Neural progenitor cell (in vitro differentiated cells): ENCODE measurements at regions not wholly inside any gene's neighbourhood (a gene's known extent, or its start where the extent isn't known, plus 50 kb on each side); places are given as distances from the start of the nearest gene placed in this dataset.

Experiments
- DNase-seq: peaks from one replicate; pipeline ENCODE4 v3.0.0-alpha.2; 2016; ENCODE audit warnings: low spot score
- H2AFZ ChIP-seq: fragments of 200-600 bp; sonication (generic); replicated peaks from 2 replicates; pipeline ENCODE4 v1.6.1; 2016; ENCODE audit warnings: antibody characterized with exemption
- H3F3A ChIP-seq: fragments of 200-600 bp; sonication (generic); 2 replicates; pipeline ENCODE4 v1.6.1; 2016; ENCODE audit warnings: antibody characterized with exemption, low read depth
- H3K27ac ChIP-seq: fragments of 200-600 bp; sonication (generic); 2 replicates; pipeline ENCODE4 v1.5.1; 2016; ENCODE audit warnings: mild to moderate bottlenecking
- H3K27me3 ChIP-seq: fragments of 200-600 bp; sonication (generic); 2 replicates; pipeline ENCODE4 v1.6.1; 2016; ENCODE audit warnings: mild to moderate bottlenecking, moderate library complexity
- H3K36me3 ChIP-seq: fragments of 200-600 bp; sonication (generic); 2 replicates; pipeline ENCODE4 v1.5.1; 2016
- H3K4me1 ChIP-seq: fragments of 200-600 bp; sonication (generic); 2 replicates; pipeline ENCODE4 v1.6.1; 2016; ENCODE audit warnings: mixed run types
- H3K4me2 ChIP-seq: fragments of 200-600 bp; sonication (generic); 2 replicates; pipeline ENCODE4 v1.6.1; 2016
- H3K4me3 ChIP-seq: fragments of 200-600 bp; sonication (generic); 2 replicates; pipeline ENCODE4 v1.5.1; 2016
- H3K79me2 ChIP-seq: fragments of 200-600 bp; sonication (generic); 2 replicates; pipeline ENCODE4 v1.6.1; 2016; ENCODE audit warnings: low read depth
- H3K9ac ChIP-seq: fragments of 200-600 bp; sonication (generic); 2 replicates; pipeline ENCODE4 v1.6.1; 2016
- H3K9me3 ChIP-seq: fragments of 200-600 bp; sonication (generic); 2 replicates; pipeline ENCODE4 v1.5.1; 2016; ENCODE audit warnings: low read depth
- H4K20me1 ChIP-seq: fragments of 200-600 bp; sonication (generic); 2 replicates; pipeline ENCODE4 v1.6.1; 2016; ENCODE audit warnings: low read depth
- H3K27ac Mint-ChIP-seq: 3 replicates; pipeline ENCODE4 v1.8.0; 2021; ENCODE audit warnings: mixed read lengths
- H3K27me3 Mint-ChIP-seq: 2 replicates; pipeline ENCODE4 v1.8.0; 2022; ENCODE audit warnings: low read depth, mild to moderate bottlenecking, inconsistent platforms, moderate library complexity, mixed read lengths; ENCODE audit not compliant: insufficient read depth
- H3K36me3 Mint-ChIP-seq: 3 replicates; pipeline ENCODE4 v1.8.0; 2021; ENCODE audit warnings: mixed read lengths
- H3K4me1 Mint-ChIP-seq: 3 replicates; pipeline ENCODE4 v1.8.0; 2021; ENCODE audit warnings: mixed read lengths
- H3K4me3 Mint-ChIP-seq: 3 replicates; pipeline ENCODE4 v1.8.0; 2021; ENCODE audit warnings: mild to moderate bottlenecking, moderate library complexity, mixed read lengths
- H3K9me3 Mint-ChIP-seq: 3 replicates; pipeline ENCODE4 v1.8.0; 2020; ENCODE audit warnings: mixed read lengths
- EZH2 ChIP-seq: fragments of 200-600 bp; sonication (generic); IDR thresholded peaks from 2 replicates; pipeline ENCODE4 v1.6.1; 2017; ENCODE audit warnings: antibody characterized with exemption, mild to moderate bottlenecking, moderate library complexity
- EZH2phosphoT487 ChIP-seq: fragments of 200-600 bp; sonication (generic); IDR thresholded peaks from 2 replicates; pipeline ENCODE4 v1.6.1; 2017; ENCODE audit warnings: antibody characterized with exemption
- TF ChIP-seq, protein P1 (sequence below): fragments of 200-600 bp; sonication (generic); IDR thresholded peaks from 2 replicates; pipeline ENCODE4 v1.5.1; 2017; ENCODE audit warnings: antibody characterized with exemption, mild to moderate bottlenecking

DNA sequence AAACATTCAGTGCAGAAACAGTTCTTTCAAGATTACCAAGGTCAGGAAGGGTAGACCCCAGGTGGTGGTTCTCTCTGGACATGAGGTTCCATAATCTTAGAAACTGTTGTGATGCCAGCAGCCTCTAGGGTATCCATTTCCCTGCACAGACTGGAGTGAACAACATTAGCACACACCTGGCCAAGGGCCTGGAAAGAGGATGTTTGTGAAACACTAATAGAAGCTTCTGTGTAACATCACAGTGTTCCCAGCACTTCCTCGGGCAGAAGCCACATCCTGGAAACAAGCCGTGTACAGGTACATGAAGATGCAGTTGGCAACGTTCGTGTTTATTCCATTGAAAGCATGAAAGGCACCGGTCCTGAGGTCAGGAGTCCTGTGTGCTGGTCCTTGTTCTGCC is 598.2 kb upstream of the KLF4 start:
- H3K27ac Mint-ChIP-seq: no peak overlapping the region
- H3K4me3 Mint-ChIP-seq: no peak overlapping the region
- no peak overlapping the region for H3K27ac ChIP-seq
- H4K20me1 ChIP-seq: no peaks in the 10 kb centered on the region
- H3K79me2 ChIP-seq: no peaks in the 10 kb centered on the region
- H3F3A ChIP-seq: peaks cover 7% of the 10 kb centered on the region
- no peak overlapping the region for H3K4me2 ChIP-seq
- peaks cover 2% of the 10 kb centered on the region for H3K9me3 Mint-ChIP-seq
- peaks cover 3% of the 10 kb centered on the region for H3K4me1 Mint-ChIP-seq
- H3K36me3 ChIP-seq: no peaks in the 10 kb centered on the region
- H3K27me3 Mint-ChIP-seq: no peaks in the 10 kb centered on the region
- H3K9ac ChIP-seq: no peak overlapping the region
- H3K4me3 ChIP-seq: no peak overlapping the region
- peaks cover 10% of the 10 kb centered on the region for H3K4me1 ChIP-seq
- no peaks in the 10 kb centered on the region for H3K36me3 Mint-ChIP-seq
- H2AFZ ChIP-seq: no peak overlapping the region
- H3K9me3 ChIP-seq: peaks cover 6% of the 10 kb centered on the region
- no peaks in the 10 kb centered on the region for H3K27me3 ChIP-seq
- no peak for TF ChIP-seq EZH2phosphoT487
- TF ChIP-seq, protein P1, sequence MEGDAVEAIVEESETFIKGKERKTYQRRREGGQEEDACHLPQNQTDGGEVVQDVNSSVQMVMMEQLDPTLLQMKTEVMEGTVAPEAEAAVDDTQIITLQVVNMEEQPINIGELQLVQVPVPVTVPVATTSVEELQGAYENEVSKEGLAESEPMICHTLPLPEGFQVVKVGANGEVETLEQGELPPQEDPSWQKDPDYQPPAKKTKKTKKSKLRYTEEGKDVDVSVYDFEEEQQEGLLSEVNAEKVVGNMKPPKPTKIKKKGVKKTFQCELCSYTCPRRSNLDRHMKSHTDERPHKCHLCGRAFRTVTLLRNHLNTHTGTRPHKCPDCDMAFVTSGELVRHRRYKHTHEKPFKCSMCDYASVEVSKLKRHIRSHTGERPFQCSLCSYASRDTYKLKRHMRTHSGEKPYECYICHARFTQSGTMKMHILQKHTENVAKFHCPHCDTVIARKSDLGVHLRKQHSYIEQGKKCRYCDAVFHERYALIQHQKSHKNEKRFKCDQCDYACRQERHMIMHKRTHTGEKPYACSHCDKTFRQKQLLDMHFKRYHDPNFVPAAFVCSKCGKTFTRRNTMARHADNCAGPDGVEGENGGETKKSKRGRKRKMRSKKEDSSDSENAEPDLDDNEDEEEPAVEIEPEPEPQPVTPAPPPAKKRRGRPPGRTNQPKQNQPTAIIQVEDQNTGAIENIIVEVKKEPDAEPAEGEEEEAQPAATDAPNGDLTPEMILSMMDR: no peak
- TF ChIP-seq EZH2: no peak
- DNase-seq: no peak

DNA sequence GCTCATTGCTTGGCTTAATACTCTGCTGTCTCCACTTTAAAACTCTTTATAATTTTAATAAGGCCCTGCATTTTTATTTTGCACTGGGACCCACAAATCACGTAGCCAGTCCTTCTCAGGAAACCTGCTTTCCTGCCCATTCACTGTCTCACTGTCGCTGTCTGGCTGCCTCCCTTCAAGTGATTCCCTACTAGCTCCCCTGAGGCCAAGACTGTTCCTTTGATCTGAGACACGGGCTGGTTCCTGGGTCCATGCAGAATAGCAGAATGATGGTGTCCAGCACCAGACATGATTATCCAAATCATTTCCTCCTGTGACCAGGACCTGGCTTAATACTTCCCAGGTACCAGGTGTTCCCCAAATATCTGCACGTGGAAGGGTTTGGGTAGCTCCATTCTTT is 597.1 kb upstream of the KLF4 start:
- H3K79me2 ChIP-seq: no peaks in the 10 kb centered on the region
- Mint-ChIP-seq H3K27ac (no peak overlapping the region), H3K9me3 (peaks cover 2% of the 10 kb centered on the region), H3K4me3 (no peak overlapping the region), H3K36me3 (no peaks in the 10 kb centered on the region), H3K4me1 (peaks cover 5% of the 10 kb centered on the region), H3K27me3 (no peaks in the 10 kb centered on the region)
- H3K9me3 ChIP-seq: no peaks in the 10 kb centered on the region
- TF ChIP-seq EZH2phosphoT487 (no peak), EZH2 (no peak)
- TF ChIP-seq, protein P1: no peak
- no peak overlapping the region for H3K27ac ChIP-seq
- no peaks in the 10 kb centered on the region for H3K27me3 ChIP-seq
- H3K4me2 ChIP-seq: no peak overlapping the region
- H3K4me3 ChIP-seq: no peak overlapping the region
- H2AFZ ChIP-seq: no peak overlapping the region
- H3F3A ChIP-seq: peaks cover 7% of the 10 kb centered on the region
- no peak for DNase-seq
- H3K36me3 ChIP-seq: no peaks in the 10 kb centered on the region
- no peaks in the 10 kb centered on the region for H4K20me1 ChIP-seq
- H3K9ac ChIP-seq: no peak overlapping the region
- H3K4me1 ChIP-seq: peaks cover 10% of the 10 kb centered on the region

DNA sequence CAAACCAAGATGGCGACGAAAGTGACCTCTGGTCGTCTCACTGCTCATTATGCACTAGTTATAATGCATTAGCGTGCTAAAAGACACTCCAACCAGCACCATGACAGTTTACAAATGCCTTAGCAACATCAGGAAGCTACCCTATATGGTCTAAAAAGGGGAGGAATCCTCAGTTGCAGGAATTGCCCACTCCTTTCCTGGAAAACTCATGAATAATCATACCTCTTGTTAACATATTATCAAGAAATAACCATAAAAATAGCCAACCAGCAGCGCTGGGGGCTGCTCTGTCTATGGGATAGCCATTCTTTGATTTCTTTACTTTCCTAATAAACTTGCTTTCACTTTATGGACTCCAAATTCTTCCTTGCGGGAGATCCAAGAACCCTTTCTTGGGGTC is 595.7 kb upstream of the KLF4 start:
- no peak overlapping the region for H3K27ac Mint-ChIP-seq
- H3K79me2 ChIP-seq: no peaks in the 10 kb centered on the region
- H3F3A ChIP-seq: peaks cover 7% of the 10 kb centered on the region
- no peak for DNase-seq
- no peak overlapping the region for H2AFZ ChIP-seq
- H3K4me3 Mint-ChIP-seq: no peak overlapping the region
- H4K20me1 ChIP-seq: no peaks in the 10 kb centered on the region
- peaks cover 2% of the 10 kb centered on the region for H3K27me3 Mint-ChIP-seq
- H3K36me3 Mint-ChIP-seq: no peaks in the 10 kb centered on the region
- no peak overlapping the region for H3K4me2 ChIP-seq
- H3K4me1 Mint-ChIP-seq: peaks cover 5% of the 10 kb centered on the region
- H3K9ac ChIP-seq: no peak overlapping the region
- H3K4me1 ChIP-seq: peaks cover 10% of the 10 kb centered on the region
- no peaks in the 10 kb centered on the region for H3K36me3 ChIP-seq
- no peak overlapping the region for H3K27ac ChIP-seq
- no peak overlapping the region for H3K4me3 ChIP-seq
- TF ChIP-seq EZH2: no peak
- TF ChIP-seq, protein P1: no peak
- TF ChIP-seq EZH2phosphoT487: no peak
- peaks cover 2% of the 10 kb centered on the region for H3K9me3 Mint-ChIP-seq
- H3K27me3 ChIP-seq: no peaks in the 10 kb centered on the region
- H3K9me3 ChIP-seq: no peaks in the 10 kb centered on the region
